T-helper 2 cell (primary cell): ENCODE measurements at regions not wholly inside any gene's neighbourhood (a gene's known extent, or its start where the extent isn't known, plus 50 kb on each side); places are given as distances from the start of the nearest gene placed in this dataset.
"Not testable (repeated sequence)": the region's sequence is repeated elsewhere in the genome, so short reads cannot be mapped to it uniquely, and the experiment has no call there.

Experiments used
- DNase-seq, 5 experiments: peaks; one replicate each; pipeline versions ENCODE4 v3.0.0 to v3.0.0-alpha.2; 2012 to 2022

GRCh38 chr12:88691811-88692210 is 111.5 kb upstream of the KITLG start:
- DNase-seq, result no peak

GRCh38 chr12:88684610-88685009 is 104.3 kb upstream of the KITLG start:
- no peak for DNase-seq

DNA sequence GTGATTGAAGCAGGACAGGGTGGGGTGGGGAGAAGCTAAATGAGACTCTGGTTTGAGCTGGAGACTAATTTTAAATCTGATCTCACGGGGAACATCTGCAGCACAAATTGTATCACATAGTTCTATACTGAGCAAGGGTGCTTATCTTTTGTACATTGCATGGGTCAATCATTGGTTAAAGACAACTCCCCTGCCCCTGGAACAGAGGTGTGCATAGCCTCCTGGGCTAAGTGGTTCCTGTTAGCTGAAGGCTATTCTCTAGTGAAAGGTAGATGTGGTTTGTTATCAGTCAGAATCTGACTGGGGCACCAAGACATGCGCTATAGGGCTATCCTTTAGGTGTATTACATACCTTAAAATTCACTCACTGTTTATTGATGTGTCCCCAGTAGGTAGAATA is 103.9 kb upstream of the KITLG start:
- no peak for DNase-seq

GRCh38 chr12:88683628-88684027 is 103.4 kb upstream of the KITLG start:
- DNase-seq, result no peak

- DNase-seq, result no peak
These were observed 101.0 kb upstream of the KITLG start for GRCh38 chr12:88681271-88681670.

GRCh38 chr12:88677464-88677863 is 97.2 kb upstream of the KITLG start:
- DNase-seq, result no peak

GRCh38 chr12:88667615-88668014 is 87.3 kb upstream of the KITLG start:
- DNase-seq, result not testable (repeated sequence)

DNA sequence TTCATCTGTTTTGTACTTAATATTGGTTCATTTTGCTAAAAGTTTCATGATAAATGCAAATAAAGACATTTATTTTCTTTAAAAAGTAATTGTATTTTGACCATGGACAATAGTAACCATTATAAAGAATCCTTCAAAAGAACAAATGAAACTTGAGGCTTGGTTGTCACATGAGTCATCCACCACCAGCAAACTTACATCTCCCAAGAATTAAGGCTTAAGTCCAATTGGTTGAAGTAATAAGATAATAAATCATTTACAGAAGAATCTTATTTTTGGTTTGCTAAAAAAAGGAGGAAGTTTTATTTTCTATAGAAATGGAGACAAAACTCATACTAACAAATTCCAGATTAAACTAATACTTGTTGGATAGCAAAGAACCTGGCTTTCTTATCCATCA is 84.8 kb upstream of the KITLG start:
- no peak for DNase-seq

- DNase-seq, result no peak
These were observed 82.7 kb upstream of the KITLG start for GRCh38 chr12:88662961-88663360.

GRCh38 chr12:88662093-88662492 is 81.8 kb upstream of the KITLG start:
- DNase-seq, result no peak

DNA sequence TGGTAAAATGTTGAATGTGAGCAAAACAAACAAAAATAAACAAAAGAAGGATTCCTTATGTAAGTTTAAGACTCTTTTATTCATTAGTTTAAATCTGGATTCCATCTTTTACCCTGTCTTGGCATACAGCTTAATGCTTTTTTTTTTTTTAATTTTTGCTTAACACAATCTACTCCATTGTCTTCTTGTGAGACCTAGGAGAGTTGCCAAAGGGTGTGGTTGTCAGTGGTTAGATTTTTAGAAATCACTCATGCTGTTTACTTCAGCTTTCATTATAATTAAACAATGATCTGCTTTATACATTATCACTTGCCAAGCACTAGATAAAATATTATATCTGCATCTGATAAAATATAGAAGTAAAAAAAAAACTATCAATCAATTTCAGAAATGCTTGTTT is 77.7 kb upstream of the KITLG start:
- DNase-seq, result no peak

GRCh38 chr12:88650715-88651114 is 70.4 kb upstream of the KITLG start:
- no peak for DNase-seq

GRCh38 chr12:88648625-88649024 is 68.4 kb upstream of the KITLG start:
- DNase-seq, result no peak

- no peak for DNase-seq
These were observed 66.6 kb upstream of the KITLG start for GRCh38 chr12:88646824-88647223.

GRCh38 chr12:88645816-88646215 is 65.5 kb upstream of the KITLG start:
- DNase-seq, result no peak

GRCh38 chr12:88644946-88645702 is 64.9 kb upstream of the KITLG start:
- no peak for DNase-seq

- DNase-seq, result no peak
These were observed 63.4 kb upstream of the KITLG start for GRCh38 chr12:88643685-88644084.

- DNase-seq, result no peak
These were observed 62.6 kb upstream of the KITLG start for GRCh38 chr12:88642675-88643431.

DNA sequence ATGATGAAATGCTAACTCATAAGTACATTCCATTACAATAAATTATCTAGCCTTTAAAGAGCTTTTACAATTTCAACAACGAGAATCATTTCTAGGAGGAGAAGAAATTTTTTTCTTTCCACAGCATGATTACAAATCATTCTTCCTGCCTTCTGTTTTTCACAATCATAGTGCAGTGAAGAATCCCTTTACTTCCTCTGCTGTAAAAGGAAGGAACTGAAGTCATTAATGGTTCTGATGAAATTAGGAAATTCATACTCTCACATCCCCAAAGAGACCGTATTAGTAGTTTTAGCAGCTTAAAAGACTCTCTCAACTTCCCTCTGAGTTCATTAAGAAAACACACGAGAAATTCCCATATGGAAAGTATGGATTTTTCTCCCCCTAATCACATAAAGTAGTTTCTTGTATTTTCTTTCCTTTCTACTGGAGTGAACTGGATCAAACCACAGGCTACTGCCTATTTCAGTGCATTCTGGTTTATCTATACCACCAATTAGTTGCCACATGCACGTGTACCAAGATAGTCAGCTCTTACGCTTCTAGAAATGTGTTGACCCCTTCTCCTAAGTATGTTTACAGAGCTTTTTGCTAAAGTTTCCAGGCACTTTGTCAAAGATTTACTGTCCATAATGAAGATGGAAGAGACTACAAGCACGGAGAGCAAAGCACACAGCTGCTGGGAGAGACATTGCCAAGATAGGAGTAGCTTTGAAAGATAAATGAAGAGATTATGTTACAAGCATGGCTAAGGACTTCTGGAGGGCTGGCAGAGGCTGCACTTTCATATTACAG is 58.9 kb upstream of the KITLG start:
- DNase-seq, result no peak

GRCh38 chr12:88638388-88638787 is 58.1 kb upstream of the KITLG start:
- no peak for DNase-seq

DNA sequence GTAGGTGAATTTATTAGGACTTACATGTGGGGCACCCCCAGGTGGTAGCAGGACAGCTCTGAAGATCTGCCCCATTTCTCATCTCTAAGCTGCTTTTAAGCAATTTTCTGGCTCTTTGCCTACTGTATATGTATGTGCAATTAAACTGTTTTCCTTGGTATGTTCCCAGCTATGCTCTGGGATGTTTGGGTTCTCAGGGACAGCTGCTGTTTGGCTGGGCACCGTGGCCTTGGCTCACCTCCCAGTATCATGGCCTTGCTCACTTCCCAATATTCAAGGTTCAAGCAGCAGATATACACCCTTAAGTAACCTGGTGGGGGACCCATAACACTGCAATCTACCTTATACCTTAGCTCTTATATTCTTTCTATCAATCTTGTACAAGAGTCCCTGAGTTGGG is 53.7 kb upstream of the KITLG start:
- no peak for DNase-seq

- DNase-seq, result no peak
These were observed 53.0 kb upstream of the KITLG start for GRCh38 chr12:88633312-88633711.

DNA sequence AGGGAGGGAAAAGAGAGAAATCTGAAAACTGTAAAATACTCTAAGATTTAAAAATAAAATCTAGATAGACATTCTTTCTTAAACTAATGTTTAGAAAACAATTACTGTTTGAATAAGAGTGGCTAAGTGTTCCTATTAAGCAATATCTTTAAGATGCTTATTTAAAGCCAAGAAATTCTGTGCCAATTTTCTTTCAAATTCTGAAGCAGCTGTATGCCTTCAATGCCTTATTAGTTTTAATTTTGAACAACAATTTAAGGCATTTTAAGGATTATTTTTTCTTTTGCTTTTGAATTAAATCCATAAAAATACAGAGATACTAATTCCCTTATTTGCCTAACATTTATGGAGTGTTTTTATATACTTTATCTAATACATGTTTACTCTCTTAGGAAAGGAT is 50.3 kb upstream of the KITLG start:
- no peak for DNase-seq
